KMS-11 (cell line): ENCODE measurements at regions not wholly inside any gene's neighbourhood (a gene's known extent, or its start where the extent isn't known, plus 50 kb on each side); places are given as distances from the start of the nearest gene placed in this dataset.

Experiments
- H2AFZ ChIP-seq: fragments of 200-600 bp; sonication (generic); 2 replicates; pipeline ENCODE4 v1.6.1; 2016; ENCODE audit warnings: antibody characterized with exemption, mixed run types, low read depth
- H3K27ac ChIP-seq: fragments of 200-600 bp; sonication (generic); 2 replicates; pipeline ENCODE4 v1.6.1; 2016; ENCODE audit warnings: mild to moderate bottlenecking, mixed run types
- H3K27me3 ChIP-seq: fragments of 200-600 bp; sonication (generic); 2 replicates; pipeline ENCODE4 v1.6.1; 2017; ENCODE audit warnings: mild to moderate bottlenecking, low read depth, mixed run types, moderate library complexity; ENCODE audit not compliant: insufficient read depth
- H3K36me3 ChIP-seq: fragments of 200-600 bp; sonication (generic); 2 replicates; pipeline ENCODE4 v1.6.1; 2017; ENCODE audit warnings: mild to moderate bottlenecking, mixed run types; ENCODE audit not compliant: insufficient read depth
- H3K4me1 ChIP-seq: fragments of 200-600 bp; sonication (generic); 2 replicates; pipeline ENCODE4 v1.6.1; 2016; ENCODE audit warnings: mild to moderate bottlenecking, low read depth, mixed run types; ENCODE audit not compliant: poor library complexity, severe bottlenecking
- H3K4me2 ChIP-seq: fragments of 200-600 bp; sonication (generic); 2 replicates; pipeline ENCODE4 v1.7.0; 2016; ENCODE audit warnings: mild to moderate bottlenecking, mixed run types
- H3K4me3 ChIP-seq: fragments of 200-600 bp; sonication (generic); IDR thresholded peaks from 2 replicates; pipeline ENCODE4 v1.6.1; 2017; ENCODE audit warnings: low read depth, low read length, mixed read lengths; ENCODE audit not compliant: insufficient read depth
- H3K79me2 ChIP-seq: fragments of 200-600 bp; sonication (generic); 2 replicates; pipeline ENCODE4 v1.6.1; 2016; ENCODE audit warnings: low read depth, mixed run types; ENCODE audit not compliant: insufficient read depth
- H3K9ac ChIP-seq: fragments of 200-600 bp; sonication (generic); 2 replicates; pipeline ENCODE4 v1.6.1; 2016; ENCODE audit warnings: mild to moderate bottlenecking, mixed run types
- H4K20me1 ChIP-seq: fragments of 200-600 bp; sonication (generic); 2 replicates; pipeline ENCODE4 v1.6.1; 2016; ENCODE audit warnings: mild to moderate bottlenecking, mixed run types; ENCODE audit not compliant: insufficient read depth
- TF ChIP-seq, protein P1 (sequence below): fragments of 200-600 bp; sonication (generic); conservative IDR thresholded peaks from 2 replicates; pipeline ENCODE4 v1.6.1; 2017; ENCODE audit warnings: low read depth, mild to moderate bottlenecking, antibody characterized with exemption, low read length, moderate library complexity, mixed read lengths

GRCh38 chr1:95380909-95381308 lies 146.9 kb downstream of the RWDD3 start:
- Histone ChIP-seq H3K36me3 (no peaks in the 10 kb centered on the region), H3K79me2 (no peaks in the 10 kb centered on the region), H3K27me3 (no peaks in the 10 kb centered on the region), H3K4me3 (no peak overlapping the region), H4K20me1 (no peaks in the 10 kb centered on the region), H3K9ac (no peak overlapping the region), H3K4me2 (no peak overlapping the region), H2AFZ (no peak overlapping the region), H3K27ac (no peak overlapping the region), H3K4me1 (no peaks in the 10 kb centered on the region)
- TF ChIP-seq, protein P1, sequence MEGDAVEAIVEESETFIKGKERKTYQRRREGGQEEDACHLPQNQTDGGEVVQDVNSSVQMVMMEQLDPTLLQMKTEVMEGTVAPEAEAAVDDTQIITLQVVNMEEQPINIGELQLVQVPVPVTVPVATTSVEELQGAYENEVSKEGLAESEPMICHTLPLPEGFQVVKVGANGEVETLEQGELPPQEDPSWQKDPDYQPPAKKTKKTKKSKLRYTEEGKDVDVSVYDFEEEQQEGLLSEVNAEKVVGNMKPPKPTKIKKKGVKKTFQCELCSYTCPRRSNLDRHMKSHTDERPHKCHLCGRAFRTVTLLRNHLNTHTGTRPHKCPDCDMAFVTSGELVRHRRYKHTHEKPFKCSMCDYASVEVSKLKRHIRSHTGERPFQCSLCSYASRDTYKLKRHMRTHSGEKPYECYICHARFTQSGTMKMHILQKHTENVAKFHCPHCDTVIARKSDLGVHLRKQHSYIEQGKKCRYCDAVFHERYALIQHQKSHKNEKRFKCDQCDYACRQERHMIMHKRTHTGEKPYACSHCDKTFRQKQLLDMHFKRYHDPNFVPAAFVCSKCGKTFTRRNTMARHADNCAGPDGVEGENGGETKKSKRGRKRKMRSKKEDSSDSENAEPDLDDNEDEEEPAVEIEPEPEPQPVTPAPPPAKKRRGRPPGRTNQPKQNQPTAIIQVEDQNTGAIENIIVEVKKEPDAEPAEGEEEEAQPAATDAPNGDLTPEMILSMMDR = no peak

- Histone ChIP-seq H3K79me2 (no peaks in the 10 kb centered on the region), H3K4me2 (no peak overlapping the region), H3K9ac (no peak overlapping the region), H3K36me3 (no peaks in the 10 kb centered on the region), H3K27ac (no peak overlapping the region), H3K4me3 (no peak overlapping the region), H2AFZ (no peak overlapping the region), H3K27me3 (no peaks in the 10 kb centered on the region), H3K4me1 (no peaks in the 10 kb centered on the region), H4K20me1 (no peaks in the 10 kb centered on the region)
- TF ChIP-seq, protein P1 = no peak
Measured at GRCh38 chr1:95382000-95382786, 148.2 kb downstream of the RWDD3 start.

DNA sequence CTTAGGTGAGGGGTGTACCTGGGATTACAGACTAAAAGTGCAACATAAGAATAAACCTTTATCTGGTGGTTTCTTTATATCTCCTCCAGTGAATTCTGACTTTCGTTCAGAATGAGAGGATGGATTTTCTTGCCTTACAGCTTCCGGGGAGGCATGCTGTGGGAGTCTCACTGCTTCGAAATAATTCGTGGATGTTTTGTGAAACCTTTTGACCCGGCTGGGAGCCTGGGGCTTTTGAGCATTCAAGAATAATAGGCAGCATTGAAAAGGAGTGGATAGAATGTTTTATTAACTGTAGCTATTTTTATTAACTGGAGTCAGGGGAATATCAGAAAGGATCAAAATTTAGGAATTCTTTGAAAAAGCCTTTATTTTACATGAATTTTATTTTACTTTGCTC lies 149.1 kb downstream of the RWDD3 start:
- no peak overlapping the region for H3K9ac ChIP-seq
- H2AFZ ChIP-seq = no peak overlapping the region
- no peaks in the 10 kb centered on the region for H3K36me3 ChIP-seq
- no peaks in the 10 kb centered on the region for H3K4me1 ChIP-seq
- no peaks in the 10 kb centered on the region for H3K27me3 ChIP-seq
- H3K4me2 ChIP-seq = no peak overlapping the region
- no peaks in the 10 kb centered on the region for H4K20me1 ChIP-seq
- no peak overlapping the region for H3K27ac ChIP-seq
- H3K4me3 ChIP-seq = no peak overlapping the region
- no peaks in the 10 kb centered on the region for H3K79me2 ChIP-seq
- TF ChIP-seq, protein P1 = no peak

DNA sequence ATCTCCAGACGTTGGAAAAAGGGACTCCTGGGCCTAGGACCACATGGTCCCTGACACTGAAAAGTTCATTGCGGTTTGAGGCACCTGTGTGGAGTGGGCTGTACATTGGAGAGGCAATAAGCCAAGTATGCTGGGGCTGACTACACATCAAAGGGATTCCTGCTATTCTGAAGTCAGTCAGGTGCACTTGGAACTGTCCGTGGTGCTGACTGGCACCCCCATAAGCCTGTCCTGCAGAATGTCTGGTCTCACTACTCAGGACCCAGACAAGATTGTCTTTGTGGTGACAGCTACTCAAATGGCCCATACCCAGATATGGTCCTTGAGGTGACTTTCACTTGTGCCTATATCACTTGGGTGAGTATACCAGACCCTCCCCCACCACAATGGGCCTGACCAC lies 150.6 kb downstream of the RWDD3 start:
- H3K27ac ChIP-seq = no peak overlapping the region
- no peaks in the 10 kb centered on the region for H3K79me2 ChIP-seq
- no peak overlapping the region for H2AFZ ChIP-seq
- H3K27me3 ChIP-seq = no peaks in the 10 kb centered on the region
- H3K9ac ChIP-seq = no peak overlapping the region
- H3K4me2 ChIP-seq = no peak overlapping the region
- TF ChIP-seq, protein P1 = no peak
- no peaks in the 10 kb centered on the region for H4K20me1 ChIP-seq
- H3K36me3 ChIP-seq = no peaks in the 10 kb centered on the region
- H3K4me1 ChIP-seq = no peaks in the 10 kb centered on the region
- H3K4me3 ChIP-seq = no peak overlapping the region
